Endothelial cell of umbilical vein (primary cell): ENCODE measurements at regions not wholly inside any gene's neighbourhood (a gene's known extent, or its start where the extent isn't known, plus 50 kb on each side); places are given as distances from the start of the nearest gene placed in this dataset.

ENCODE experiments used
- EZH2 ChIP-seq: IDR thresholded peaks from 2 replicates; pipeline ENCODE4 v1.6.1; 2012; ENCODE audit warnings: borderline replicate concordance, low read depth, mild to moderate bottlenecking, moderate library complexity, low read length, inconsistent platforms; ENCODE audit not compliant: severe bottlenecking
- FOS ChIP-seq: IDR thresholded peaks from 2 replicates; pipeline ENCODE4 v1.6.1; 2011; ENCODE audit warnings: mild to moderate bottlenecking, low read length, moderate library complexity, borderline replicate concordance; ENCODE audit not compliant: insufficient read depth
- GATA2 ChIP-seq: IDR thresholded peaks from 2 replicates; pipeline ENCODE4 v1.7.0; 2011; ENCODE audit warnings: low read depth, mild to moderate bottlenecking, moderate library complexity, mixed read lengths, low read length; ENCODE audit not compliant: insufficient read length, insufficient read depth
- JUN ChIP-seq: IDR thresholded peaks from 2 replicates; pipeline ENCODE4 v1.6.1; 2011; ENCODE audit warnings: borderline replicate concordance, low read depth; ENCODE audit not compliant: insufficient read length, insufficient read depth
- MAX ChIP-seq: IDR thresholded peaks from 2 replicates; pipeline ENCODE4 v1.6.1; 2011; ENCODE audit not compliant: insufficient read depth, insufficient read length
- MYC ChIP-seq: IDR thresholded peaks from one replicate; pipeline ENCODE4 v1.6.1; 2011; ENCODE audit warnings: mild to moderate bottlenecking, low read depth, low read length
- POLR2A ChIP-seq: IDR thresholded peaks from 2 replicates; pipeline ENCODE4 v1.6.1; 2012; ENCODE audit warnings: low read depth, mild to moderate bottlenecking, control low read depth, low read length
- POLR2AphosphoS5 ChIP-seq: IDR thresholded peaks from 2 replicates; pipeline ENCODE4 v1.6.1; 2012; ENCODE audit warnings: low read depth, mild to moderate bottlenecking, control low read depth, low read length, moderate library complexity; ENCODE audit not compliant: insufficient read depth
- TF ChIP-seq, protein P1 (sequence below), 2 donors: IDR thresholded peaks; 1 replicate in 1 of 2; 2 replicates in 1 of 2; pipeline ENCODE4 v1.5.1; 2011; ENCODE audit warnings: low read length in 2 of 2, mild to moderate bottlenecking in 2 of 2, moderate library complexity in 2 of 2, control low read depth in 1 of 2, inconsistent platforms in 1 of 2, low read depth in 1 of 2; ENCODE audit not compliant: insufficient read depth in 1 of 2; ENCODE audit errors: extremely low read depth in 1 of 2

DNA sequence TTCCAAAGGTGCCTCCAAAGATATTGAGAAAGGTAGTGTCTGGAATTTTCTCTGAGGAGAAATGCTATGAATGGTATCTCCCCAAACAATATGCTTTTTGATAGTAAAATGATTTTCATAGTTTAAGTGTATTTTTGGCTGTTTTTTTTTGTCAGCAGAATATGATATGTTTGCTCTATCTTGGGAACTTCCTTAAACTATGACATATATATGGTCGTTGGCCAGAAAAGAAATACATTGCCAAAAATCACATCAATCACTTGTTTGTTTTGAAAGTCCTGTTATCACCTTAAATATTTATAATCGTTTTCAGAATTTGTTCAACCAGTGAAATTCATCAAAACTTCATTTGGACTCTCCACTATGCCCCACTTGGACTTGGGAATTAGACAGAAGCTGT lies 816.9 kb downstream of the CDH11 start:
- TF ChIP-seq MYC (no peak), JUN (no peak), EZH2 (no peak), POLR2A (no peak), FOS (no peak), POLR2AphosphoS5 (no peak), GATA2 (no peak), MAX (no peak)
- TF ChIP-seq, protein P1, sequence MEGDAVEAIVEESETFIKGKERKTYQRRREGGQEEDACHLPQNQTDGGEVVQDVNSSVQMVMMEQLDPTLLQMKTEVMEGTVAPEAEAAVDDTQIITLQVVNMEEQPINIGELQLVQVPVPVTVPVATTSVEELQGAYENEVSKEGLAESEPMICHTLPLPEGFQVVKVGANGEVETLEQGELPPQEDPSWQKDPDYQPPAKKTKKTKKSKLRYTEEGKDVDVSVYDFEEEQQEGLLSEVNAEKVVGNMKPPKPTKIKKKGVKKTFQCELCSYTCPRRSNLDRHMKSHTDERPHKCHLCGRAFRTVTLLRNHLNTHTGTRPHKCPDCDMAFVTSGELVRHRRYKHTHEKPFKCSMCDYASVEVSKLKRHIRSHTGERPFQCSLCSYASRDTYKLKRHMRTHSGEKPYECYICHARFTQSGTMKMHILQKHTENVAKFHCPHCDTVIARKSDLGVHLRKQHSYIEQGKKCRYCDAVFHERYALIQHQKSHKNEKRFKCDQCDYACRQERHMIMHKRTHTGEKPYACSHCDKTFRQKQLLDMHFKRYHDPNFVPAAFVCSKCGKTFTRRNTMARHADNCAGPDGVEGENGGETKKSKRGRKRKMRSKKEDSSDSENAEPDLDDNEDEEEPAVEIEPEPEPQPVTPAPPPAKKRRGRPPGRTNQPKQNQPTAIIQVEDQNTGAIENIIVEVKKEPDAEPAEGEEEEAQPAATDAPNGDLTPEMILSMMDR (IDR thresholded peaks at IDR 0.05; ENCODE audit: extremely low read depth in 1 of 2, insufficient read depth in 1 of 2, low read depth in 1 of 2, low read length in 2 of 2) = no peak
